Right atrium auricular region (tissue), 2 donors: ENCODE measurements at regions not wholly inside any gene's neighbourhood (a gene's known extent, or its start where the extent isn't known, plus 50 kb on each side); places are given as distances from the start of the nearest gene placed in this dataset.

ENCODE experiments used
- DNase-seq: peaks from one replicate; pipeline ENCODE4 v3.0.0-alpha.2; 2019; ENCODE audit warnings: low spot score
- H3K27ac ChIP-seq, 2 donors: fragments of 200-600 bp; sonication (generic); 1 replicate in 1 of 2; 2 replicates in 1 of 2; pipeline ENCODE4 v1.5.1; 2016 to 2019
- H3K27me3 ChIP-seq, 2 donors: fragments of 200-600 bp; sonication (generic); one replicate each; pipeline versions ENCODE4 v1.5.1 to v1.6.0; 2017 to 2019
- H3K36me3 ChIP-seq: fragments of 200-600 bp; sonication (generic); one replicate; pipeline ENCODE4 v1.5.1; 2016
- H3K4me1 ChIP-seq, 2 donors: fragments of 200-600 bp; sonication (generic); one replicate each; pipeline versions ENCODE4 v1.5.1 to v1.6.0; 2017 to 2019
- H3K4me3 ChIP-seq, 2 donors: fragments of 200-600 bp; sonication (generic); 1 replicate in 1 of 2; 2 replicates in 1 of 2; pipeline ENCODE4 v1.5.1; 2017 to 2019; ENCODE audit warnings: mild to moderate bottlenecking in 1 of 2, moderate library complexity in 1 of 2
- H3K9me3 ChIP-seq, 2 donors: fragments of 200-600 bp; sonication (generic); one replicate each; pipeline ENCODE4 v1.5.1; 2019
- CTCF ChIP-seq, 2 donors: fragments of 200-600 bp; sonication (generic); IDR thresholded peaks; one replicate each; pipeline ENCODE4 v1.5.1; 2019; ENCODE audit warnings: antibody characterized with exemption in 2 of 2

- Histone ChIP-seq H3K27me3 (no peaks in the 10 kb centered on the region), H3K36me3 (no peaks in the 10 kb centered on the region), H3K4me3 (no peak overlapping the region), H3K27ac (no peak overlapping the region), H3K4me1 (no peaks in the 10 kb centered on the region), H3K9me3 (no peaks in the 10 kb centered on the region)
- TF ChIP-seq CTCF (IDR thresholded peaks at IDR 0.05) = no peak
- no peak for DNase-seq
Observed at GRCh38 chr2:118387509-118387908, 299.2 kb downstream of the INSIG2 start.

GRCh38 chr2:118386641-118387302, 298.5 kb downstream of the INSIG2 start:
- Histone ChIP-seq H3K27ac (no peak overlapping the region), H3K36me3 (no peaks in the 10 kb centered on the region), H3K4me3 (no peak overlapping the region), H3K27me3 (no peaks in the 10 kb centered on the region), H3K4me1 (no peaks in the 10 kb centered on the region), H3K9me3 (no peaks in the 10 kb centered on the region)
- DNase-seq = no peak
- no peak for TF ChIP-seq CTCF (IDR thresholded peaks at IDR 0.05)

GRCh38 chr2:118380915-118381653, 292.8 kb downstream of the INSIG2 start:
- no peaks in the 10 kb centered on the region for H3K36me3 ChIP-seq
- no peaks in the 10 kb centered on the region for H3K9me3 ChIP-seq
- no peak overlapping the region for H3K27ac ChIP-seq
- no peaks in the 10 kb centered on the region for H3K27me3 ChIP-seq
- no peak for DNase-seq
- no peaks in the 10 kb centered on the region for H3K4me1 ChIP-seq
- no peak overlapping the region for H3K4me3 ChIP-seq
- no peak for TF ChIP-seq CTCF (IDR thresholded peaks at IDR 0.05)

- H3K4me3 ChIP-seq = no peak overlapping the region
- no peaks in the 10 kb centered on the region for H3K27me3 ChIP-seq
- TF ChIP-seq CTCF (IDR thresholded peaks at IDR 0.05) = no peak
Observed at GRCh38 chr2:118375907-118376485, 287.7 kb downstream of the INSIG2 start.

GRCh38 chr2:118374974-118375755, 286.9 kb downstream of the INSIG2 start:
- H3K4me1 ChIP-seq = no peaks in the 10 kb centered on the region
- no peak for DNase-seq

More at GRCh38 chr2:118375907-118376485, 287.7 kb downstream of the INSIG2 start:
- Histone ChIP-seq H3K27ac (no peak overlapping the region), H3K4me1 (no peaks in the 10 kb centered on the region), H3K9me3 (no peaks in the 10 kb centered on the region), H3K36me3 (no peaks in the 10 kb centered on the region)
- no peak for DNase-seq

More at GRCh38 chr2:118374974-118375755, 286.9 kb downstream of the INSIG2 start:
- Histone ChIP-seq H3K27me3 (no peaks in the 10 kb centered on the region), H3K27ac (no peak overlapping the region), H3K9me3 (no peaks in the 10 kb centered on the region), H3K4me3 (no peak overlapping the region), H3K36me3 (no peaks in the 10 kb centered on the region)
- TF ChIP-seq CTCF (IDR thresholded peaks at IDR 0.05) = no peak
